Stimulated activated CD4-positive, alpha-beta T cell treated with anti-CD3 and anti-CD28 coated beads, Interleukin-15, amount 100 ng/mL, for 48 hours (primary cell): ENCODE measurements at regions not wholly inside any gene's neighbourhood (a gene's known extent, or its start where the extent isn't known, plus 50 kb on each side); places are given as distances from the start of the nearest gene placed in this dataset.
"Not testable (repeated sequence)": the region's sequence is repeated elsewhere in the genome, so short reads cannot be mapped to it uniquely, and the experiment has no call there.

Source experiments
- DNase-seq, 2 donors: peaks; one replicate each; pipeline ENCODE4 v3.0.0-alpha.2; 2020; ENCODE audit warnings: low read depth in 2 of 2

DNA sequence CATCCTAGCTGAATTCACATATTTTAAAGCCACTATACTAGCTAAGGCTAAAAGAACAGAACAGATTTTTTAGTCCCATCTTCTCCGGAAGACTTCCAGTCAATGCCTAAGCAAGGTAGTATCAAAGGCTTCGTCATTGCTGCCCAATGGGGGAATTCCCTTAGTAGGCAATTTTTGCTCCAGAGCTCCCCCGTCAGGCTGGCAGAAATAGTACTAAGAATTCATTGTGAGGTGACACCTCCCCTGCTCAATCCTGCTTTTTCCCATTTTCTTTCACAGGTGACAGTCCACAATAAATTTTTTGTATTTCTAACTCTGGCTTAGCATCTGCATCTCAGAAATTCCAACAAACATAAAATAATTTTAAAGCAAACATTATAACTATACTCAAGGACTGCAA is 52.8 kb upstream of the SRSF6 start:
- no peak for DNase-seq

DNA sequence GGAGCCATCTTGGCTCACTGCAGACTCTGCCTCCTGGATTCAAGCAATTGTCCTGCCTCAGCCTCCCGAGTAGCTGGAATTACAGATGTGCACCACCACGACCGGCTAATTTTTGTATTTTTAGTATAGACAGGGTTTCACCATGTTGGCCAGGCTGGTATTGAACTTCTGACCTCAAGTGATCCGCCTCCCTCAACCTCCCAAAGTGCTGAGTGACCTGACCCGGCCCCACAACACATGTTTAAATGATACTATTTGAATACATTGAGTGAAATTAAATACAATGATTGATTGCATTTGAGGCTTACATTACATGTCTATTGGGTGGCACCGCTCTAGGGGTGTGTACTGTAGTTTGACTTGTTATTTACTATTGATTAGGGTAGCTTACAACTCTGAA is 56.8 kb upstream of the SRSF6 start:
- not testable (repeated sequence) for DNase-seq

DNA sequence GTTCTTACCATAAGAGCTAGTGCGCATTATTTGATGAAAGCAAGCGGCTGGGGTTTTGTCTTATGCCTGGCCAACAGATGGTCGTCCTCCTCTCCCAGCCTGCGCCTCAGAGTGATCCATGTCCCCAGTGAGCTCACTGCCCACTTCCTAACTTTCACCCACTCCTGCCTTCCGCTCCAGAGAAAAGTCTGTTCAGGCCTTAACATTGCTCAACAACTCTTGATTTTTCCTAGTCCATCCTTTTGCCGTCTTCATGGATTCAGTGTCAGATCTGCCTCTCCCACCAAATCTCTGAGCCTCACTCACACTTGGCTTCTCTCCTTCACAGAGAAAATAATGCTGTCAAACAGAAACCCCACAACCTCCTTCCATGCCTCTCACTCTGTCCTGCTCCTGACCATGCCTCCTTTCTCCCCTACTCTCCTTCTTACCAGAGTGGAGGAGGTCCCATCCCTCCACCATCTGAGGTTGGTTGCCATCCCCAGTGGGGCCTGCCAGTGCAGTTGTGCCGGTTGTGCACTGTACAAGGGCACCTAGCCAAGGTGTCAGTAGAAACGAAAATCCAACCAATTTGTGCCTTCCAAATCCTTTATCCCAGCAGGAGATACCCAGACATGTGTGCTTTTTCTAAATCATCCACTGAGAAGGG is 58.9 kb upstream of the SRSF6 start:
- DNase-seq = no peak

DNA sequence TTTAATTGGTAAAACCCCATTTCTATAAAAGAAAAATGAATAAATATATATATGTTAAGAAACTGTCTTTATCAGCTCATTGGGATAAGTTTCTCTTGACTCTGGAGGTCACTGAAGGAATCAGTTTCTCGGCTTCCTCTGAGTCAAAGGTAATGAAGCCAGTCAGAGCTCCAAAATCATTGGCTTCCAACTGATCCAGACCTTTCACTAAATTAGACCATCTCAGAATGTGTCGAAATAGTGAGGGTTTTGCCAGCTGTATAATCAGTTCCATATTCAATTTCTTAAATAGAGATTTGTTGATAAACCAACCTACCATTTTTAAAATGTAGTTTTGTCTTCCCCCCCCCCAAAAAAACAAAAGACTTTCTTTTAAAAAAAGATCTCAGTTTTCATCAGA is 60.5 kb upstream of the SRSF6 start:
- DNase-seq = no peak

DNA sequence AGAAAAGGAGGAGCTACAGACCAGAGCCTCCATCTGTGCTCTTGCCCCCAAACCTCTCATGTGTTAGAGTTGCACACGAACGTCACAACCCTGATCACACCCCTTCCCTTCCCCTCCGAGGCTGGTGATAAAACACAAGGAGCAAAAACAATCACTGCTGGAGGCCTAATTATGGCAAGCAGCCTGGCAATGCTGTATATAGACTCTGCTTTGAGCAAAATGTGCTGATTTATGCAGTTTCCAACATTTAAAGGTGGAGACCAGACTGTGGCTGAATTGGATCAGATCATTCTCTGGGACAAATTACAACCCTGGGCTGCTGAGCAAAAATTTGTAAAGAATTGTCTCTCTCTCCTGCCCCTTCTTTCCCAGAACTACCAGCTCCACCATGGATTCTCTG is 64.6 kb upstream of the SRSF6 start:
- DNase-seq = no peak

DNA sequence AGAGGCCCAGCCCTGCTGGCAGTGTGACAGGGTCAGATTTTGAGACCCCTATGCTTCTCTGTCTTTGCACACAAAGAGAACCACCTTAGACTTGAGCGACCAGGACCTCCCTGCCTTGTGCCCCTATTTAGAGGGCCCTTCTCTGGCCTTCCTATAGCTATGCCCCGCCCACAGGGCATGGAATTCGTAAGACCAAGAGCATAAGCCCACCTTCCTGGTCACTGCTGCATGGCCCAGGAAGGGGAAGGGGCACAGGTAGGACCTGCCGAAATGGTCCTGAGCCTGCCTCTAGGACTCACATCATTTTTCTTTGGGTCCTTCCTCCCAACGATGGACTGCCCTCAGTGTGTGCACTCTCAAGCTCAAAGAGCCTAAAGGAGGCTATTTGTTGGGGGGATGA is 65.1 kb upstream of the SRSF6 start:
- no peak for DNase-seq

DNA sequence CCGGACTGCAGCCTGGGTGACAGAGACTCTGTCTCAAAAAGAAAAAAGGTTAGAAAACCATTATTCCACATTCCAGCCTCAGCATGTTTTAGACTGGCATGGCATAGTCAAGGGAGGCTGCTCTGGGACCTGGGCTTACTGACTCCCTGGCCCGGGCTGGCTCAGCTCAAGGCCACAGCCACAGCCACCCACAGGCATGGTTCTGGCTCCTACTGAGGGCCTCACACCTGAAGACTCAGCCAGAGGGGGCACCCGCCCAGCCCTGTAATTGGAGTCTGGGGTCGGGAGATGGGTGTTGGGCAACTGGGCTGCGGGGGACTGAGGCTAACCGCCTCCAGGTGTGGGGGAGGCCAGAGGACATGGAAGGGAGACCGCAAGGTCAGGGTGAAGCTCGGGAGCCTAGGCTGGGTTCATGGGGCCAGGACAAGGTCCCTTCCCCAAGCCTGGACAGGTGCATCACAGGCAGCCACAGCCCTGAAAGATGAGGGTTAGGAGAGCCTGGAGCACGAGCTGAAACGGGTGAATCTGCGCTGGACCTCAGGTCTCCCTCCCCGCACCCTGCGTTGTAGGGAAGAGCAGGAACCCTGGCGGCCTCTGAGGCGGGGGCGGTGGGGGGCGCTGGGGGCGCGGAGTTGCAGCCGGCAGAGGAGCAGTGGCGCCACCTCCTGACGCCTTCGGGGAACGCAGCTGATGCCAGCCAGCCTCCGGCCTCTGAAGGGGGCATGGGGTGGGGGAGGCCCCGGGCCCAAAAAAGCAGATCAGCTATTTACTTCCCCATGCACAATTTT is 67.7 kb upstream of the SRSF6 start:
- DNase-seq = no peak

DNA sequence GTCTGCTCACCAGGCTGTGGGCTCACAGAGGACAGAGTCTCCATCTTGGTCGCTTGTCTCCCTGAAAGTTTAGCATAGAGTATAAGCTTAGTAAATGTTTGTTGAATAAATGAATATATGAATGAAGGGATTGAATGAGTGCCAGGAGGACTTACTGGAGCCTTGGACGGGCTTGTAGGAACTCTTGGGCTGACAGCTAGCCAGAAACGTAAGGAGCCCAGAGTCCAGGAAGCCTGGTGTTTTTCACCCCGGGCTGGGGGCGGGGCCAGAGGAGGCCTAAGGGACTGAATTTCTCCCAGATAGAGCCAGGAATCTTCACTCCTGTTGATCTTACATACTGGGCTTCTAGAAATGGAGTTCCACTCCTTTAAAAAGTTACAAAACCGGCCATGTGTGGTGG is 68.5 kb upstream of the SRSF6 start:
- DNase-seq = no peak

DNA sequence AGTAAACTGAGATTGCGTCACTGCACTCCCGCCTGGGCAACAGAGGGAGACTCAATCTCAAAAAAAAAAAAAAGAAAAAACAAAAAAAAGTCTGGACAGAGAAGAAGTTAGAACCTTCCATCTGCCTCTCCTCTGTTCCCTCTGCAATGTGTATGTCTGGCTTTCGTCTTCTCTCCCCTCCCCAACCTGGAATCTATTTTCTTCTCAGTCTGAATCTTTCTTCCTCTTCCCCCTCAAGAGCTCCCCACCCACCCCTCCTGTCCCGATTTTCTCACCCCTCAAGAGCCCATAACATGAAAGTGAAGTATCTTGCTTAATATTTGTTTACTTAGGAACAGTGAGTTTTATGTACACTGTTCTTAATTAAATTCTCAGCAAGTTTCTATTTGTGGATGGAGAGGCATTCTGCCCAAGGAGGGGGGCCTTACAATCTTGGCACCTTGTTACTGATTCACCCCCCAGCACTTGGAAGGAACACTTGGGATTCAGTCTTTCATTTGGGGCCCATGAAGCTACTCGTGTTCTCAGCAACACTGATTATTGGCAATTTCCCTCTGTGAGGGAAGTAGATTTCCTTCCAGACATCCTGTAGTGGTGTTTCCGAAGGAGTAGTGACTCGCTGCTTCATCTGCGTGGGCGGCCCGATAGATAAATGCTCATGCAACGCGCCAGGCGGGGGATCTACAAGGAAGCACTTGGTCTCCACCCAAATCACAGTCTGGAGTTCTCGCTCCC is 69.3 kb upstream of the SRSF6 start:
- no peak for DNase-seq

DNA sequence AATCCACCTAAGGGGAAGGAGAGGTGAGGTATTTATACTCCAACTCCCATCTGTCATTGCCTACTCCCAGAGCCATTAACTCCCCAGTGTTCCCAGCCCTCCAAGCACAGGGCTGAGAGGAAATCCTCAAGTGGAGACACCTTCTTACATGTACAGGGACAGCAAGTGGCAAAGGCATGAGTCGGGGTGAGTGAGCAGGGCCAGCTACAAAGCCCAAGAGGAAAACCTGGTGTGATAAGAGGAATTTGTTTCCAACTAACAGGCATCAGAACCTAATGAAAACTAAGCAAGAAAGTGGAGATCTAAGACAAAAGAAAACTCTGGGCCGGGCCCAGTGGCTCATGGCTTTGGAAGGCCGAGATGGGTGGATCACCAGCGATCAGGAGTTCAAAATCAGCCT is 70.0 kb upstream of the SRSF6 start:
- DNase-seq = no peak

DNA sequence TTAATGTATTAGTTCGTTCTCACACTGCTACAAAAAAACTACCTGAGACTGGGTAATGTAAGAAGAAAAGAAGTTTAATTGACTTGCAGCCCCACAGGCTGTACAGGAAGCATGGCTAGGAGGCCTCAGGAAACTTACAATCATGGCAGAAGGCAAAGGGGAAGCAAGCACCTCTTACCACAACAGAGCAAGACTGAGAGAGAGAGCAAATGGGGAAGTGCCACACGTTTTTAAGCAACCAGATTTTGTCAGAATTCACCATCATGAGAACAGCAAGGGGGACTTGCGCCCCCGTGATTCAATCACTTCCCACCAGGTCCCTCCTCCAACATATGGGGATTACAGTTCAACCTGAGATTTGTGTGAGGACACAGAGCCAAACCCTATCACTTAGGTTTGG is 70.8 kb upstream of the SRSF6 start:
- no peak for DNase-seq

DNA sequence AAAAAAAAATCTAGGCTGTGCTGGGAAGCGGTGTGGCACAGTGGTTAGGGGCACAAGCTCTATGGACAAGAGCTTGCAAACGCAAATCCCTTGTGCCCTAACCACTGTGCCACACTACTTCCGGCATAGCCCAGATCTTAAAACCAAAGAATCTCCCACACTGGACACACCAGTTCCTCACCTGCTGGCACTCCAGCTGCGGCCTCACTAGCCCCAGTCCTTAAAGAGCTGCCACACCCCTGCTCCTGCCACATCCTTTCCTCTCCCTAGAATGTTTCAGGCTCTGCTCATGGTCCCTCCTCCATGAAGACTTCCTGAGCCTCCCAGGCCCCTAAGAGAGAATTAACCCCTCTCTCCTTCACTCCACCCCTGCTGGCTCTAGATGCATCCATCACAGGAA is 71.8 kb upstream of the SRSF6 start:
- no peak for DNase-seq

DNA sequence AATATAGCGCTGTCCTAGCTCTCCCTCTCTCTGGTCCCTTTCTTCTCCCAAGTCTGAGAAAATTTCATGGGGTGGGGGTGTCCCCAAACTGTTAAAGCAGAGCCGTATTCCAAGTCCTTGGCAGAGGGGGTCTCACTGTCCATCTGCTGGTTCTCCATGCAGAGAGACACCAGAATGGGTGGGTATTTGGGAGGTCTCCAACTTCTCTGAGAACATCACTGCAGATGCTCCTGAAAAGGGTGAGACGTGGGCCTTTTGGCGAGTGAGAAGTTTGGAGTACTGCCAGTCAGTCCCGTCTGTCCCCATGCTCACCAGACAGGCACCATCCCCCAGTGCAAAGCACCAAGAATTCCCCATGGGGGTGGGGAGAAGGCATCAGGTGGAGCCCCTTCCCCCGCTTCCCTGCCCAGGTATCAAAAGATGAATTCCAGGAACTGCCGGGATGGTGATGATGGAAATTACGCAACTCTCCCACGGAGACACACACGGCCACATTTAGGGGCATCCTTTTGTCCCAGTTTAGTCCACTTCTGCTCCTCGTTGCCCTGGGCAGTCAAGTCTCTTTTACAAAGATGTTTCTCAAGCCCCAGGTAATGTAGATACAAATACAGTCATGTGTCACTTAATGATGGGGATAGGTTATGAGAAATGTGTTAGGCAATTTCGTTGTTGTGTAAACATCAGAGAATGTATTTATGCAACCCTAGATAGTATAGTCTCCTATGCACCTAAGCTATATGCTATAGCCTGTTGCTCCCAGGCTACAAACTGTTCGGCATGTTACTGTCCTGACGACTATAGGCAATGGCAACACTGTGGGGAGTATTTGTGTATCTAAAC is 73.4 kb upstream of the SRSF6 start:
- no peak for DNase-seq

DNA sequence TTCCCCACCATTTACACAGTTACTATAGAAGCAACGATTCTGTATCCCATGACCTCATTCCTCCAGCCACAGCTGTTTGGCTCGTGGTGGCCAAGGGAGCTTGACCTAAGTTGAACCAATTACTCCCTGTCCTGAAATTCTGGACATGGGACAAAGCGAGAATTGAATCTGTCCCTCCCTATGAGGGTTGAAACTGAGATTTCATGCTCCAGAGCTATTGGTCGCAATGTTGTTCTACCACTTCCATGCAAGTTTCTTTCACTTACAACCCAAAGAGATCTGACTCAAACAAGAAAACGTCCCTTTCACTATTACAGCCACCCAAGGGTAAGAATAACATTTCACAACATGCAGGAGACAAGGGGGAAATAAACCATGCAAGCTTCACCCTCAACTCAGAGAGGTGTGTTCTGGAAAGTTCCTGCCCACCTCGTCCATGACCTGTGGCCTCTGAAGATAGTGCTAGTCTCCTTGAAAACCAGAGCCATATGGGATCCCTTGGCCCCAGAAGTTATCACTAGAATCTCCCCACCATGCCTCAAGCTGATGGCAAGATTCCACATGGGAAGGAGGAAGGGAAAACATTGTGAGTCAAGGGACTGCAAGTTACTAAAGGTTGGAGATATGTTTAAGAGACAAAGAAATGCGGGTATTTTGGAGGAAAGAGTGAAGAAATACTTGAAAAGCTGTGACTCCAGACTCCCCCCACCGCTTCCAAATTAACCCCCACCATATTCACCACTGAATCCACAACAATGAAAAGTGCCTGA is 74.5 kb upstream of the SRSF6 start:
- DNase-seq = no peak

DNA sequence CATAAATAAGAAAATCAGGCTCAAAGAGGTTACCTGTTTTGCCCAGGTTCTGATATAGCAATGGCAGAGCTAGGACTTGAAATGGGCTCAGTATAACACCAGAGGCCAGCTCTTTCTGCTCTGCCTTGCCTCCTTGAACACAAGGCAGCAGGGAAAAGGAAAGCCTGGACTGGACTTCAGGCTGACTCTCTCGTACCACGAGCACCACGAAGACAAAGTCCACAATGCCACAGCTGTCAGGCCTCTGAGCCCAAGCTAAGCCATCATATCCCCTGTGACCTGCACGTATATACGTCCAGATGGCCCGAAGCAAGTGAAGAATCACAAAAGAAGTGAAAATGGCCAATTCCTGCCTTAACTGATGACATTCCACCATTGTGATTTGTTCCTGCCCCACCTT is 75.6 kb upstream of the SRSF6 start:
- not testable (repeated sequence) for DNase-seq

DNA sequence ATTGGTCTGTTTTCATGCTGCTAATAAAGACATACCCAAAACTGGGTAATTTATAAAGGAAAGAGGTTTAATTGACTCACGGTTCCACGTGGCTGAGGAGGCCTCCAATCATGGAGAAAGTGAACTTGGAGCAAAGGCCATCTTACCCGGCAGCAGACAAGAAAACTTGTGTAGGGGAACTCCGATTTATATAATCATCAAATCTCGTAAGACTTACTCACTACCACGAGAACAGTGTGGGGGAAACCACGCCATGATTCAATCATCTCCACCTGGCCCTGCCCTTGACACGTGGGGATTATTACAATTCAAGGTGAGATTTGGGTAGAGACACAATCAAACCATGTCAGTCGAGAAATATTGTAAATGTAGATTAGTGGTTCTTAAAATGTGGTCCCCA is 76.2 kb upstream of the SRSF6 start:
- peak; percentile 7 to 17 for DNase-seq

DNA sequence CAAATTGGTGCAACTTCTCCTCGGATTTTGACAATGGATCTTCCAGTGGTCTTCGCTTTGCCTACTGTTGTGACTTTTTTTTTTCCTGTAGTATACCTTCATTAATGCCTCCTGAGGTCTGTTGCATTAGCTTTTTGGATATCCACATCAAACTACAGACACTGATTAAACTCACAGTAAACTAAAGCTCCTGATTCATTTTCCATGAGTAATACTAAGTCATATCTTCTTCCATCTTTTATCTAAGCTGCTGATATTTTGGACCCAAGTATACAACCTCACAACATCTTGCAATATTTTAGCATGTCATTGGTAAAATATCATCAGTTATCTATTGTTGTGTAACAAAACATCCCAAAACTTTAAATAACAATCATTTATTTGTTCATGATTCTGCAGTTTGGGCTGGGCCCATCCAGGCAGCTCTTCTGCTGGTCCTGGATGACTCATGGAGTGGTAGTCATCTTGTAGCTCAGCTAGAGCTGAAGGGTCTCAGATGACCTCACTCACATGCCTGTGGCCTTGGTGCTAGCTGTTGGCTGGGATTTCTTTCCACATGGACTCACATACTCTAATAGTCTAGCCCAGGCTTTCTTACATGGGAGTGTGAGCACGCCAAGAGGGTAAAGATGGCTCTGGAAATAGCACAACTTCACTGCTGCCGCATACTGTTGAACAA is 78.3 kb upstream of the SRSF6 start:
- DNase-seq = no peak

DNA sequence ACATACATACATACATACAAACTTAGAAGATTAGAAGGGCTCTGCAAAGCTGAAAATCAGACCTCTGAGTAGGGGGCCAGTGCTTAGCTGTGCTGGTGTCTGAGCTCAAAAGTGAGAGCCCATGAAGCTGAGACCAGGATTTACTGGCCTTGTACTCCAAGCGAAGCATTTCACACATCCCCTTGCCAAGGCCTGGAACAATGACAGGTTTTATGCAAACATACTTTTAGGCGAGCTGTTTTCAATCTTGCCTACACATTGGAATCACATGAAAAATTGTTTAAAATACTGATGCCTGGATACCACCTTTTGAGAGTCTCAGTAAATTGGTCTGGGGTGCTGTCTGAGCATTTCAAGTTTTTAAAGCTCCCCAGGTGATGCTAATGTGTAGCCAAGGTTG is 80.9 kb upstream of the SRSF6 start:
- no peak for DNase-seq

DNA sequence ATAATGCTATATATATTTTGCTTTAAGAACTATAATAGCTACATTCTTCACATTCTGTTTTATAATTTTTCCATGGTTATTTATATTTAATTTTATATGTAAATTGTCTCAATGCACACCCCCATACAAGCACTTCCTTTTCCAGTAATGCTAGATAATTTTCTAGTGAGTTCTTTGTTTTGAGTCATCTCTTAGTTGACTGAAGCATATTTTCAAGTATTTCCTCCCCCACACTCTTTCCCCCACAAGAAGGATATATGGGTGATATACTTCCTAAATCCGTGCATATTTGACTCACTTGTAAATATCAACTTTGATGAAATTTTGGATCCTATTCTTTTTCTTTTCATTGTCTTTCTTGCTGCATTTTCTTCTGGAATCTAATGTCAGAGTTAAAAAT is 82.1 kb upstream of the SRSF6 start:
- no peak for DNase-seq

DNA sequence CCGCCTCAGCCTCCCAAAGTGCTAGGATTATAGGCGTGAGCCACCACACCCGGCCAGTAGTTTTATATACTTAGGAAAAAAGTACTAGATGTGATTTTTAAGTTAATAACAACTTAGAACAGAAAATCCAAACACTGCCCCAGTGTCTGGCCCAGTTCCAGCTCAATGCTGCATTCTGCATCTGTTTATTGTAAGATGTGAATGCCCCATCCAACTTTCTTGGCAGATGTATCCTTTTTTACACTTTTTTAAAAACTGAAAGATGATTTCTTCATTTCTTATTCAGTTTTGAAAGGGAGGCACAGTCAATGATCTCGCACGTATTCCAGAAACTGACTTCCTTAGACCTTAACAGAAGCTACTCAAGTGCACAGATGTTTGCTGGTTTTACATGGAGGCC is 85.6 kb upstream of the SRSF6 start:
- DNase-seq = no peak

DNA sequence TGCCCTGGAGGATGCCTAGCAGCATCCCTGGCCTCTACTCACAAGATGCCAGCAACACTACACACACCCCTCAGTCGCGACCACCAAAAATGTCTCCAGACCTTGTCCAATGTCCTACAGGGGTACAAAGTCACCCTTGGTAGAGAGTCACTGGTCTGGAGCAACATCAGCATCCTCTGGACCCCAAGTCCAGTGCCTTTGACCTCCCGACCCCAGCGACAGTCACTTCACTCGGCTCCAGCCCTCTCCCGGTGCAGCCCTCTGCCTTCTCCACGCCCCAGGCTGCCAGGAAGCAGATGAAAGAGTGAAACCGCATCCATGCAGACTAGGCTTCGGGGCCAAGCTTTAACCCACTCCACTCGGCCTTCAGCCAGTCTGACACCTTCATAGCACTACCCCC is 92.0 kb upstream of the SRSF6 start:
- DNase-seq = no peak
